ENCODE measurements at regions not wholly inside any gene's neighbourhood (a gene's known extent, or its start where the extent isn't known, plus 50 kb on each side); places are given as distances from the start of the nearest gene placed in this dataset.
"Not testable (repeated sequence)": the region's sequence is repeated elsewhere in the genome, so short reads cannot be mapped to it uniquely, and the experiment has no call there.

- Mint-ChIP-seq H3K4me1 (ENCODE audit: unreplicated experiment) (peaks cover 2% of the 10 kb centered on the region), H3K9me3 (ENCODE audit: unreplicated experiment) (no peaks in the 10 kb centered on the region), H3K36me3 (ENCODE audit: low read depth, unreplicated experiment) (no peaks in the 10 kb centered on the region), H3K4me3 (ENCODE audit: unreplicated experiment) (no peak overlapping the region), H3K27ac (ENCODE audit: unreplicated experiment) (no peak overlapping the region), H3K27me3 (ENCODE audit: unreplicated experiment) (no peaks in the 10 kb centered on the region)
- DNase-seq (ENCODE audit: low spot score): no peak
- TF ChIP-seq, protein P1, sequence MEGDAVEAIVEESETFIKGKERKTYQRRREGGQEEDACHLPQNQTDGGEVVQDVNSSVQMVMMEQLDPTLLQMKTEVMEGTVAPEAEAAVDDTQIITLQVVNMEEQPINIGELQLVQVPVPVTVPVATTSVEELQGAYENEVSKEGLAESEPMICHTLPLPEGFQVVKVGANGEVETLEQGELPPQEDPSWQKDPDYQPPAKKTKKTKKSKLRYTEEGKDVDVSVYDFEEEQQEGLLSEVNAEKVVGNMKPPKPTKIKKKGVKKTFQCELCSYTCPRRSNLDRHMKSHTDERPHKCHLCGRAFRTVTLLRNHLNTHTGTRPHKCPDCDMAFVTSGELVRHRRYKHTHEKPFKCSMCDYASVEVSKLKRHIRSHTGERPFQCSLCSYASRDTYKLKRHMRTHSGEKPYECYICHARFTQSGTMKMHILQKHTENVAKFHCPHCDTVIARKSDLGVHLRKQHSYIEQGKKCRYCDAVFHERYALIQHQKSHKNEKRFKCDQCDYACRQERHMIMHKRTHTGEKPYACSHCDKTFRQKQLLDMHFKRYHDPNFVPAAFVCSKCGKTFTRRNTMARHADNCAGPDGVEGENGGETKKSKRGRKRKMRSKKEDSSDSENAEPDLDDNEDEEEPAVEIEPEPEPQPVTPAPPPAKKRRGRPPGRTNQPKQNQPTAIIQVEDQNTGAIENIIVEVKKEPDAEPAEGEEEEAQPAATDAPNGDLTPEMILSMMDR (IDR thresholded peaks at IDR 0.05; ENCODE audit: unreplicated experiment): no peak
These were observed 163.4 kb downstream of the ACTRT1 start for GRCh38 chrX:127888767-127889166.

DNA sequence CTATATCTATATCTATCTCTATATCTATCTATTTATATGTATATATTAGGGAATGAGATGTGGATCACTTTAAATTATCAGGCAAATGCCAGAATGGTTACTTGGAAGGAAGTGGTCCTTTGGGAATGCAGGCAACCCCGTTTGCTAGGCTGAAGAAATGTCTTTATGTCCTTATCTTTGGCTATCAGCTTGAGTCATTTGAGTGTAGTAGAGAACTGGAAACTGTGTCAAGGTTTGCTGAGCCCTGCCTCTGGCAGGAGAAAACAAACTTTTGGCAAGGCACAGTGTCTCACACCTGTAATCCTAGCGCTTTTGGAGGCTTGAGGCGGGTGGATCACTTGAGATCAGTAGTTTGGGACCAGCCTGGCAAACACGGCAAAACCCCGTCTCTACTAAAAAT lies 167.3 kb downstream of the ACTRT1 start:
- H3K27me3 Mint-ChIP-seq (ENCODE audit: unreplicated experiment): no peaks in the 10 kb centered on the region
- peaks cover 2% of the 10 kb centered on the region for H3K4me1 Mint-ChIP-seq (ENCODE audit: unreplicated experiment)
- TF ChIP-seq, protein P1 (IDR thresholded peaks at IDR 0.05; ENCODE audit: unreplicated experiment): no peak
- H3K27ac Mint-ChIP-seq (ENCODE audit: unreplicated experiment): no peak overlapping the region
- no peaks in the 10 kb centered on the region for H3K9me3 Mint-ChIP-seq (ENCODE audit: unreplicated experiment)
- H3K36me3 Mint-ChIP-seq (ENCODE audit: low read depth, unreplicated experiment): no peaks in the 10 kb centered on the region
- no peak for DNase-seq (ENCODE audit: low spot score)
- H3K4me3 Mint-ChIP-seq (ENCODE audit: unreplicated experiment): no peak overlapping the region

DNA sequence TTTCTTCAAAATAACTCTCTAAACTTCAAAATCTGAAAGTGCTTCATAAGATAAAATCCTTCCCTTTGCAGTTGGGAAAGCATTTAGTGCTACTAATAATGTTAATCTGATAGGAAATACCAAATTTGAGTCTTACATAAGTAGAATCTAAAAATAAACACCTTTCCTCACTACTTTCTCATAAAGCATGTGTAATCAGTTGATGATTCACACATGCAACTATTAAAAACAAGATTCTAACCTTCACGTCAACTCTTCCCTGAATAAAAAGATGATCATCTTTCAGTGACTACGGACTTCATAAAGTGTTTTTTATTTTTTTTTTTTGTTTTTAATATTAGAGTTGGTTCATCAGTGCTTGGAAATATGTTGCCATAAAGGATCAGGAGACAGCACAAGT lies 172.6 kb downstream of the ACTRT1 start:
- Mint-ChIP-seq H3K9me3 (ENCODE audit: unreplicated experiment) (no peaks in the 10 kb centered on the region), H3K27me3 (ENCODE audit: unreplicated experiment) (no peaks in the 10 kb centered on the region), H3K27ac (ENCODE audit: unreplicated experiment) (no peak overlapping the region), H3K4me3 (ENCODE audit: unreplicated experiment) (no peak overlapping the region), H3K36me3 (ENCODE audit: low read depth, unreplicated experiment) (no peaks in the 10 kb centered on the region), H3K4me1 (ENCODE audit: unreplicated experiment) (peaks cover 1% of the 10 kb centered on the region)
- TF ChIP-seq, protein P1 (IDR thresholded peaks at IDR 0.05; ENCODE audit: unreplicated experiment): no peak
- no peak for DNase-seq (ENCODE audit: low spot score)

DNA sequence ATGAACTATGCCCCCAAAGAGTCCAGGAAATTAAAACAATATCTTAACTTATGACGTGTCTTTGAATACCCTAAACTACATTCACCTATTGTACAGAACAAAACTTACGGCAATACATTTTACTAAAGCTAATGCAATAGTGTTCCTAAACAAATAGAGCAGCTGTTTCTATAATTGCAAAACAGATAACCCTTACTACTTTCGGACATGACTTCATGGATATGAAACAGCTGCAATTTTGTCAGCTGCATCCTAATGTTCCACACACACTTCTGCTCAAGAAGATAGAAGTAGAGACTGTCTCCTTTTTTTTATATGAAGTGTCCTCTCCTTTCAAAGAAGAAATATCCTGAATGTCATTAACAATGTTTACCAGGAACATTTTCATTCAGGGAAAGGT lies 174.9 kb downstream of the ACTRT1 start:
- Mint-ChIP-seq H3K27ac (ENCODE audit: unreplicated experiment) (no peak overlapping the region), H3K9me3 (ENCODE audit: unreplicated experiment) (no peaks in the 10 kb centered on the region), H3K4me1 (ENCODE audit: unreplicated experiment) (no peaks in the 10 kb centered on the region), H3K27me3 (ENCODE audit: unreplicated experiment) (no peaks in the 10 kb centered on the region), H3K36me3 (ENCODE audit: low read depth, unreplicated experiment) (no peaks in the 10 kb centered on the region), H3K4me3 (ENCODE audit: unreplicated experiment) (no peak overlapping the region)
- TF ChIP-seq, protein P1 (IDR thresholded peaks at IDR 0.05; ENCODE audit: unreplicated experiment): no peak
- DNase-seq (ENCODE audit: low spot score): no peak

- Mint-ChIP-seq H3K36me3 (ENCODE audit: low read depth, unreplicated experiment) (no peaks in the 10 kb centered on the region), H3K4me1 (ENCODE audit: unreplicated experiment) (no peaks in the 10 kb centered on the region), H3K9me3 (ENCODE audit: unreplicated experiment) (no peaks in the 10 kb centered on the region), H3K27me3 (ENCODE audit: unreplicated experiment) (no peaks in the 10 kb centered on the region), H3K27ac (ENCODE audit: unreplicated experiment) (no peak overlapping the region), H3K4me3 (ENCODE audit: unreplicated experiment) (no peak overlapping the region)
- TF ChIP-seq, protein P1 (IDR thresholded peaks at IDR 0.05; ENCODE audit: unreplicated experiment): no peak
- no peak for DNase-seq (ENCODE audit: low spot score)
These were observed 178.6 kb downstream of the ACTRT1 start for GRCh38 chrX:127873637-127874036.

DNA sequence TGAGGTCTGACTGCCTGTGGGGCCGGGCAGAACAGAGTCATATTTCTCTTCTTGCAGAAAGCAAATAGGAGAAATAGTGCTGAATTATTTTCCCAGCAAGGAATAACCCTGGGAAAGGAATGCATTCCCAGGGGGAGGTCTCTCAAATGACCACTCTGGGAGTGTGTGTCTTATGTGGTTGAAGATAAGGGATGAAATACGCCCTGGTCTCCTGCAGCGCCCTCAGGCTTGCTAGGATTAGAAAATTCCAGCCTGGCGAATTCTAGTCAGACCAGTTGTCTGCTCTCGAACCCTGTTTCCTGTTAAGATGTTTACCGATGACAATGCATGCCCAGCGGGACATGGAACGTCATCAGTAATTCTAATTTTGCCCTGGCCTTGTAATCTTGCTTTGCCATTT lies 185.3 kb downstream of the ACTRT1 start:
- H3K36me3 Mint-ChIP-seq (ENCODE audit: low read depth, unreplicated experiment); DNase-seq (ENCODE audit: low spot score): not testable (repeated sequence)

More for the DNA sequence above, 185.3 kb downstream of the ACTRT1 start:
- not testable (repeated sequence) for H3K27ac Mint-ChIP-seq (ENCODE audit: unreplicated experiment); H3K4me1 Mint-ChIP-seq (ENCODE audit: unreplicated experiment); H3K27me3 Mint-ChIP-seq (ENCODE audit: unreplicated experiment); H3K9me3 Mint-ChIP-seq (ENCODE audit: unreplicated experiment); H3K4me3 Mint-ChIP-seq (ENCODE audit: unreplicated experiment)
